NCI-H187 treated with DMSO at 0.1 percent for 48 hours (cell line): ENCODE measurements at regions not wholly inside any gene's neighbourhood (a gene's known extent, or its start where the extent isn't known, plus 50 kb on each side); places are given as distances from the start of the nearest gene placed in this dataset.
"Not testable (repeated sequence)": the region's sequence is repeated elsewhere in the genome, so short reads cannot be mapped to it uniquely, and the experiment has no call there.

Experiments used
- DNase-seq: peaks from one replicate; lab custom pipeline; 2025; lab: John Stamatoyannopoulos, UW

- no peak for DNase-seq
These were observed 118.7 kb downstream of the BRMS1L start for GRCh38 chr14:35944847-35945246.

GRCh38 chr14:35940291-35940690 lies 114.2 kb downstream of the BRMS1L start:
- no peak for DNase-seq

GRCh38 chr14:35938770-35939169 lies 112.6 kb downstream of the BRMS1L start:
- peak; percentile 90 for DNase-seq

GRCh38 chr14:35934499-35934898 lies 108.4 kb downstream of the BRMS1L start:
- no peak for DNase-seq

- DNase-seq: no peak
These were observed 106.6 kb downstream of the BRMS1L start for GRCh38 chr14:35932659-35933159.

- DNase-seq: no peak
These were observed 106.0 kb downstream of the BRMS1L start for GRCh38 chr14:35932136-35932535.

- no peak for DNase-seq
These were observed 105.2 kb downstream of the BRMS1L start for GRCh38 chr14:35931346-35931745.

GRCh38 chr14:35929186-35929585 lies 103.0 kb downstream of the BRMS1L start:
- DNase-seq: no peak

- no peak for DNase-seq
These were observed 101.6 kb downstream of the BRMS1L start for GRCh38 chr14:35927727-35928126.

GRCh38 chr14:35925319-35925718 lies 99.2 kb downstream of the BRMS1L start:
- DNase-seq: no peak

GRCh38 chr14:35922590-35922989 lies 96.5 kb downstream of the BRMS1L start:
- DNase-seq: not testable (repeated sequence)

- no peak for DNase-seq
These were observed 95.6 kb downstream of the BRMS1L start for GRCh38 chr14:35921745-35922144.
